Ishikawa (cell line): ENCODE measurements at regions not wholly inside any gene's neighbourhood (a gene's known extent, or its start where the extent isn't known, plus 50 kb on each side); places are given as distances from the start of the nearest gene placed in this dataset.

Experiments
- CEBPB ChIP-seq: IDR thresholded peaks from 2 replicates; pipeline ENCODE4 v1.6.1; 2012
- CREB1 ChIP-seq: IDR thresholded peaks from 2 replicates; pipeline ENCODE4 v1.6.1; 2012; ENCODE audit warnings: low read depth
- EGR1 ChIP-seq: IDR thresholded peaks from 2 replicates; pipeline ENCODE4 v1.6.1; 2012
- EP300 ChIP-seq: IDR thresholded peaks from 2 replicates; pipeline ENCODE4 v1.6.1; 2012; ENCODE audit warnings: borderline replicate concordance
- FOXM1 ChIP-seq: IDR thresholded peaks from 2 replicates; pipeline ENCODE4 v1.6.1; 2012; ENCODE audit warnings: low read depth, borderline replicate concordance
- NFIC ChIP-seq: IDR thresholded peaks from 2 replicates; pipeline ENCODE4 v1.6.1; 2012
- RAD21 ChIP-seq: IDR thresholded peaks from 2 replicates; pipeline ENCODE4 v1.6.1; 2012; ENCODE audit warnings: low read depth
- TAF1 ChIP-seq: IDR thresholded peaks from 2 replicates; pipeline ENCODE4 v1.6.1; 2012; ENCODE audit warnings: low read depth, mild to moderate bottlenecking
- TCF12 ChIP-seq: IDR thresholded peaks from 2 replicates; pipeline ENCODE4 v1.6.1; 2012; ENCODE audit warnings: low read depth
- TEAD4 ChIP-seq: IDR thresholded peaks from 2 replicates; pipeline ENCODE4 v1.6.1; 2012
- YY1 ChIP-seq: IDR thresholded peaks from 2 replicates; pipeline ENCODE4 v1.6.1; 2012; ENCODE audit warnings: low read depth
- ZBTB7A ChIP-seq: IDR thresholded peaks from 2 replicates; pipeline ENCODE4 v1.6.1; 2012; ENCODE audit warnings: low read depth
- TF ChIP-seq, protein P1 (sequence below): IDR thresholded peaks from 2 replicates; pipeline ENCODE4 v1.6.1; 2012; ENCODE audit warnings: low read depth, mild to moderate bottlenecking
- TF ChIP-seq, protein P2 (sequence below): IDR thresholded peaks from 2 replicates; pipeline ENCODE4 v1.6.1; 2012
- TF ChIP-seq, protein P3 (sequence below): IDR thresholded peaks from 2 replicates; pipeline ENCODE4 v1.6.1; 2012

DNA sequence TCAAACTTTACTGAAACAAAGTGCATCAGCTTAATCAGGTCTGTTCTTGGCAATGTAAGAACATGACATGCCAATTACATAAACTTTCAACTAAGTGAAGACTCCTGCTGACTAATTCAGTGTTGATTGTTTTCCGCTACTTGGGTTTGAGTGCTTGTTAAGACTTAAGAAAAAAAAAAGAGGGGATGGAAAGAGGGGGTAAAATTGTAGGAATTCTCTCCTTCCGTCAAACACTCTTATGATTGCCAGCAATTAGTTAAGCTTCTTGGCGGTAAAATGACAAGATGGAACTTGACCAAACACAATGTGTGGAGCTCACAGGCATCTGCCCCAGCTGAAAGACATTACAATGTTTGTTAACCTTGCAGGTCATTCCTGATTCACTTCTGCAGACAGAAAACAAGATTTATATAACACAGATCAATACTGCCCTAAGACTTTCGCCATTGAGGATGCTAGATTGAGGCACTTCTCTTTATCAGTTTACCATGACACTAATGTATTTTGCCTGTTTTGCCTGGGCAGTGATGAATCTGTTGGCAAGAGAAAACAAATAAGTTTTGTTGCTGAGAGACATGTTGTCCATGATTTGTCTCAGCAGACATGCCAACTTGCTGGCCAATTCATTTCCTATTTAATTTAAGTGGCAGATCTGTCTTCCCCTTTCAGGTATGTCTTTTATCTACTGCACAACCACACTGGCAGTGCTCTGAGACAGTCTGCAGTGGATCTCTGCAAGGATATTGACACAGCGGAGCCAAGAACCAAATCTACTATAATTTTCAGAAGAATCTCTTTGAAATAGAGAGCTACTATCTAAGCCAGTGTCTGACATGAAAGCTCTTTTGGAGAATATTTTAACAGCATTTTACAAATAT lies 410.0 kb upstream of the KCNH7 start:
- TF ChIP-seq, protein P1, sequence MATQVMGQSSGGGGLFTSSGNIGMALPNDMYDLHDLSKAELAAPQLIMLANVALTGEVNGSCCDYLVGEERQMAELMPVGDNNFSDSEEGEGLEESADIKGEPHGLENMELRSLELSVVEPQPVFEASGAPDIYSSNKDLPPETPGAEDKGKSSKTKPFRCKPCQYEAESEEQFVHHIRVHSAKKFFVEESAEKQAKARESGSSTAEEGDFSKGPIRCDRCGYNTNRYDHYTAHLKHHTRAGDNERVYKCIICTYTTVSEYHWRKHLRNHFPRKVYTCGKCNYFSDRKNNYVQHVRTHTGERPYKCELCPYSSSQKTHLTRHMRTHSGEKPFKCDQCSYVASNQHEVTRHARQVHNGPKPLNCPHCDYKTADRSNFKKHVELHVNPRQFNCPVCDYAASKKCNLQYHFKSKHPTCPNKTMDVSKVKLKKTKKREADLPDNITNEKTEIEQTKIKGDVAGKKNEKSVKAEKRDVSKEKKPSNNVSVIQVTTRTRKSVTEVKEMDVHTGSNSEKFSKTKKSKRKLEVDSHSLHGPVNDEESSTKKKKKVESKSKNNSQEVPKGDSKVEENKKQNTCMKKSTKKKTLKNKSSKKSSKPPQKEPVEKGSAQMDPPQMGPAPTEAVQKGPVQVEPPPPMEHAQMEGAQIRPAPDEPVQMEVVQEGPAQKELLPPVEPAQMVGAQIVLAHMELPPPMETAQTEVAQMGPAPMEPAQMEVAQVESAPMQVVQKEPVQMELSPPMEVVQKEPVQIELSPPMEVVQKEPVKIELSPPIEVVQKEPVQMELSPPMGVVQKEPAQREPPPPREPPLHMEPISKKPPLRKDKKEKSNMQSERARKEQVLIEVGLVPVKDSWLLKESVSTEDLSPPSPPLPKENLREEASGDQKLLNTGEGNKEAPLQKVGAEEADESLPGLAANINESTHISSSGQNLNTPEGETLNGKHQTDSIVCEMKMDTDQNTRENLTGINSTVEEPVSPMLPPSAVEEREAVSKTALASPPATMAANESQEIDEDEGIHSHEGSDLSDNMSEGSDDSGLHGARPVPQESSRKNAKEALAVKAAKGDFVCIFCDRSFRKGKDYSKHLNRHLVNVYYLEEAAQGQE: no peak
- TF ChIP-seq RAD21: no peak
- TF ChIP-seq CEBPB: no peak
- no peak for TF ChIP-seq CREB1
- no peak for TF ChIP-seq TAF1
- TF ChIP-seq YY1: no peak
- TF ChIP-seq NFIC: no peak
- TF ChIP-seq ZBTB7A: no peak
- TF ChIP-seq TCF12: no peak
- no peak for TF ChIP-seq EGR1
- TF ChIP-seq EP300: no peak
- no peak for TF ChIP-seq TEAD4
- TF ChIP-seq, protein P2, sequence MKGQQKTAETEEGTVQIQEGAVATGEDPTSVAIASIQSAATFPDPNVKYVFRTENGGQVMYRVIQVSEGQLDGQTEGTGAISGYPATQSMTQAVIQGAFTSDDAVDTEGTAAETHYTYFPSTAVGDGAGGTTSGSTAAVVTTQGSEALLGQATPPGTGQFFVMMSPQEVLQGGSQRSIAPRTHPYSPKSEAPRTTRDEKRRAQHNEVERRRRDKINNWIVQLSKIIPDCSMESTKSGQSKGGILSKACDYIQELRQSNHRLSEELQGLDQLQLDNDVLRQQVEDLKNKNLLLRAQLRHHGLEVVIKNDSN: no peak
- TF ChIP-seq FOXM1: no peak
- TF ChIP-seq, protein P3, sequence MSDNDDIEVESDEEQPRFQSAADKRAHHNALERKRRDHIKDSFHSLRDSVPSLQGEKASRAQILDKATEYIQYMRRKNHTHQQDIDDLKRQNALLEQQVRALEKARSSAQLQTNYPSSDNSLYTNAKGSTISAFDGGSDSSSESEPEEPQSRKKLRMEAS: no peak

DNA sequence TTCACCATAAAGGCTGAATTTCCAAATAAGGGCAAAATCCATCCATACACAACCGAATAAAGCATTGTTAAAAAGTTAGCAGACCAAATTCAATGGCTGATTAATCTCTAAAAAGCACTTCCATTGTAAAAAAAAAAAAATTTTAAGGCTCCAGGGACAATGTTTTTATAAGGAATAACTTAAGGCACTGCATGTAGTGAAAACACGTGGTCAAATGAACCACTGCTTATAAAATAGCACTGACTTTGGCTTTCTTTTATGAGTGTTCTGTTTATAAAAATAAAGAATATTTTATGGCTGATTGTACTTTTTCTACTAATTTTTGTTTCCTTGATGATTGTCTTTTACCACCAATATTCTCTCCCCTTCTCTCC lies 409.3 kb upstream of the KCNH7 start:
- TF ChIP-seq YY1: no peak
- TF ChIP-seq FOXM1: no peak
- no peak for TF ChIP-seq ZBTB7A
- TF ChIP-seq EP300: no peak
- TF ChIP-seq NFIC: no peak
- TF ChIP-seq EGR1: no peak
- no peak for TF ChIP-seq RAD21
- TF ChIP-seq, protein P2: no peak
- TF ChIP-seq, protein P1: no peak
- TF ChIP-seq CEBPB: no peak
- no peak for TF ChIP-seq TEAD4

DNA sequence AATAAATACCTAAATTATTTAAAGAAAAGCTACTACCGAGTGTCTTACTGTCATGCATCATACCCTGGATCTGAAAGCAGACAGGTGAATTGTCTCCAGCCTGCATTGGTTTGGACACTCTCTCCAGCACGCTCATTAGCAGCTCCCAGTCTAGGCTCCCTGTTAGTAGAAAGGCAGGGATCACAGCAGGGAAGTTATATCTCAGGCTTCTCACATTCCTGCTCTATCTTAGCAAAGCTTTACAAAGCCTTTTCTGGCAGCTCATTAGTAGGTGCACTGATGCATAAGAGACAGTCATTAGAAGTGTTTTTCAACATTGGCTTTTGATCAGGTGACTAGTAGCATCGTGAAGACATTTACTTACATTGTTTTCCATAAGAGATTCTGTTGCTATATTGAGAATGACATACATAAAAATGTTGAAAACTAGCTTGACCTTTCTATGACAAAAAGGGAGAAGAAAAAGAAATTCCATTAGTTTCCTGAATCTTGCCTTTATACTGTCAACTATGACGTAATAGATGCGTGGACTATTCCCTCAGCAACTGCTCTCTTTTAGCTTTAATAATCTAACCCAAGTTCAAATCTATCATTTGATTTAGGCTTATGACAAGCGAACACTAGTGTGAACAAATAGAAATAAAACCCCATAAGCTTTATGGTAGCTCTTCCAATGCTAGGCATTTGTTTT lies 408.7 kb upstream of the KCNH7 start:
- TF ChIP-seq EP300 (no peak), CEBPB (no peak), FOXM1 (no peak), TAF1 (no peak), TCF12 (no peak), NFIC (no peak), EGR1 (no peak), ZBTB7A (no peak), YY1 (no peak), TEAD4 (no peak)
- TF ChIP-seq, protein P2: no peak
- TF ChIP-seq, protein P1: no peak
